A673 (cell line): ENCODE measurements at regions not wholly inside any gene's neighbourhood (a gene's known extent, or its start where the extent isn't known, plus 50 kb on each side); places are given as distances from the start of the nearest gene placed in this dataset.

ENCODE experiments used
- BruUV-seq: library from RNA; stranded (reverse); fragments of 400-500 nt; replicated peaks from 2 replicates; lab custom pipeline; 2021; lab: Mats Ljungman, UMichigan
- CTCF ChIA-PET: fragments of 300-600 bp; sonication (Branson Sonifier 250); formaldehyde crosslinking; loops from one replicate; lab custom pipeline; 2022; ENCODE audit warnings: antibody characterized with exemption; lab: Charles Lee
- POLR2A ChIA-PET: fragments of 300-600 bp; sonication (Branson Sonifier 250); formaldehyde crosslinking; loops from one replicate; lab custom pipeline; 2022; ENCODE audit warnings: antibody characterized with exemption; ENCODE audit not compliant: low non-redundant PET; lab: Charles Lee
- DNase-seq: peaks from one replicate; pipeline ENCODE4 v3.0.0-alpha.2; 2015; ENCODE audit warnings: low spot score
- H3K27ac ChIP-seq: fragments of 200-600 bp; sonication (generic); 2 replicates; pipeline ENCODE4 v1.5.1; 2016; ENCODE audit warnings: mixed run types, low read depth, mild to moderate bottlenecking, mixed read lengths, antibody characterized with exemption, low read length; ENCODE audit not compliant: poor library complexity, severe bottlenecking
- H3K27me3 ChIP-seq: fragments of 200-600 bp; sonication (generic); replicated peaks from 2 replicates; pipeline ENCODE4 v1.6.1; 2017; ENCODE audit warnings: mixed run types, low read depth, mild to moderate bottlenecking, mixed read lengths, antibody characterized with exemption, low read length; ENCODE audit not compliant: insufficient read depth, poor library complexity
- H3K36me3 ChIP-seq: fragments of 200-600 bp; sonication (generic); 2 replicates; pipeline ENCODE4 v1.6.1; 2016; ENCODE audit warnings: mixed run types, mild to moderate bottlenecking, mixed read lengths, antibody characterized with exemption, low read length; ENCODE audit not compliant: insufficient read depth, poor library complexity, severe bottlenecking
- H3K4me1 ChIP-seq: fragments of 200-600 bp; sonication (generic); 2 replicates; pipeline ENCODE4 v1.6.1; 2017; ENCODE audit warnings: mixed run types, mild to moderate bottlenecking, mixed read lengths, antibody characterized with exemption, low read length; ENCODE audit not compliant: insufficient read depth, poor library complexity, severe bottlenecking
- H3K4me3 ChIP-seq: fragments of 200-600 bp; sonication (generic); 2 replicates; pipeline ENCODE4 v1.5.1; 2016; ENCODE audit warnings: low read depth, mixed run types, mild to moderate bottlenecking, mixed read lengths, low read length; ENCODE audit not compliant: poor library complexity, severe bottlenecking
- H3K9me3 ChIP-seq: fragments of 200-600 bp; sonication (generic); 2 replicates; pipeline ENCODE4 v1.6.1; 2016; ENCODE audit warnings: mixed run types, low read depth, mild to moderate bottlenecking, mixed read lengths, antibody characterized with exemption, low read length; ENCODE audit not compliant: poor library complexity, severe bottlenecking
- CTCF ChIP-seq: fragments of 300-800, 200-600 bp; sonication (generic); conservative IDR thresholded peaks from 2 replicates; pipeline ENCODE4 v1.5.1; 2017; ENCODE audit warnings: low read depth, mild to moderate bottlenecking, antibody characterized with exemption, low read length, moderate library complexity, mixed read lengths
- EZH2 ChIP-seq: fragments of 200-600 bp; sonication (generic); IDR thresholded peaks from 2 replicates; pipeline ENCODE4 v1.6.1; 2017; ENCODE audit warnings: borderline replicate concordance, low read depth, mild to moderate bottlenecking, mixed read lengths, antibody characterized with exemption, low read length; ENCODE audit not compliant: poor library complexity, severe bottlenecking
- intact Hi-C: fragments of 100-400 bp; cut with micrococcal nuclease; formaldehyde crosslinking; loops from one replicate; pipeline ENCODE4 v1.10.0; 2022; ENCODE audit not compliant: unreplicated experiment

GRCh38 chr3:40878464-40878905 lies 320.8 kb upstream of the CTNNB1 start:
- H3K27ac ChIP-seq = no peak overlapping the region
- BruUV-seq = no TSS peak
- ChIA-PET POLR2A (no interaction called here), CTCF (no interaction called here)
- H3K9me3 ChIP-seq = no peaks in the 10 kb centered on the region
- H3K27me3 ChIP-seq = no peaks in the 10 kb centered on the region
- H3K4me3 ChIP-seq = no peak overlapping the region
- no peak for DNase-seq
- H3K4me1 ChIP-seq = no peaks in the 10 kb centered on the region
- intact Hi-C loops = no loop called here
- TF ChIP-seq EZH2 = no peak
- no peak for TF ChIP-seq CTCF
- H3K36me3 ChIP-seq = no peaks in the 10 kb centered on the region

- TF ChIP-seq CTCF = no peak
- no peak for TF ChIP-seq EZH2
- Histone ChIP-seq H3K4me1 (no peaks in the 10 kb centered on the region), H3K36me3 (no peaks in the 10 kb centered on the region), H3K4me3 (no peak overlapping the region), H3K9me3 (no peaks in the 10 kb centered on the region), H3K27ac (no peak overlapping the region), H3K27me3 (no peaks in the 10 kb centered on the region)
- no TSS peak for BruUV-seq
- DNase-seq = no peak
- intact Hi-C loops = no loop called here
- POLR2A ChIA-PET = no interaction called here
- CTCF ChIA-PET = no interaction called here
Observed at GRCh38 chr3:40885430-40885829, 313.9 kb upstream of the CTNNB1 start.

GRCh38 chr3:40886660-40887425 lies 312.5 kb upstream of the CTNNB1 start:
- intact Hi-C loops = no loop called here
- ChIA-PET POLR2A (no interaction called here), CTCF (no interaction called here)
- H3K27me3 ChIP-seq = no peaks in the 10 kb centered on the region
- H3K4me3 ChIP-seq = no peak overlapping the region
- H3K27ac ChIP-seq = no peak overlapping the region
- no peaks in the 10 kb centered on the region for H3K9me3 ChIP-seq
- no peak for TF ChIP-seq CTCF
- no peak for TF ChIP-seq EZH2
- BruUV-seq = no TSS peak
- no peak for DNase-seq
- H3K36me3 ChIP-seq = no peaks in the 10 kb centered on the region
- H3K4me1 ChIP-seq = no peaks in the 10 kb centered on the region
